Pancreas (tissue), 10 donors: ENCODE measurements at regions not wholly inside any gene's neighbourhood (a gene's known extent, or its start where the extent isn't known, plus 50 kb on each side); places are given as distances from the start of the nearest gene placed in this dataset.
"Not testable (repeated sequence)": the region's sequence is repeated elsewhere in the genome, so short reads cannot be mapped to it uniquely, and the experiment has no call there.

ENCODE experiments used
- ATAC-seq, 4 donors: fragments of 200-7000 bp; cut with Tn5 transposase; one replicate each; pipeline versions ENCODE4 v1.8.0 to v1.9.1; 2020; ENCODE audit warnings: mild to moderate bottlenecking in 4 of 4, moderate library complexity in 4 of 4
- DNase-seq, 6 donors: peaks; one replicate each; pipeline ENCODE4 v3.0.0-alpha.2; 2020
- FAIRE-seq: peaks from 2 replicates; lab custom pipeline; 2012; peaks lifted over from hg19 to GRCh38; lab: Jason Lieb, UNC
- H3K27ac ChIP-seq, 4 donors: fragments of 200-600 bp; sonication (generic); 1 replicate in 3 of 4; 2 replicates in 1 of 4; pipeline versions ENCODE4 v1.5.0 to v1.8.0; 2020
- H3K27me3 ChIP-seq, 4 donors: fragments of 200-600 bp; one replicate each; pipeline ENCODE4 v1.8.0; 2021
- H3K36me3 ChIP-seq, 3 donors: fragments of 200-600 bp; sonication (generic) in 1 of 3; one replicate each; pipeline versions ENCODE4 v1.5.0 to v1.8.0; 2020 to 2021
- H3K4me1 ChIP-seq, 3 donors: fragments of 200-600 bp; one replicate each; pipeline ENCODE4 v1.8.0; 2021
- H3K4me3 ChIP-seq, 4 donors: fragments of 200-600 bp; sonication (generic) in 2 of 4; one replicate each; pipeline versions ENCODE4 v1.5.0 to v1.8.0; 2020 to 2021
- H3K9me3 ChIP-seq, 4 donors: fragments of 200-600 bp; one replicate each; pipeline ENCODE4 v1.8.0; 2021
- WGBS, 2 donors: extraction: QIAGEN DNeasy Blood & Tissue Kit; methylation state at CpG; one replicate each; pipeline ENCODE4 v1.1.7; 2013; 5-methylcytosine and 5-hydroxymethylcytosine counted together
- intact Hi-C, 3 donors: fragments of 100-400 bp; cut with DNase I; formaldehyde crosslinking; loops; one replicate each; pipeline versions ENCODE4 v1.11.1 to v1.14.2; 2022
- TF ChIP-seq, protein P1 (sequence below), 4 donors: fragments of 200-600 bp; sonication (generic) in 3 of 4; IDR thresholded peaks; one replicate each; pipeline versions ENCODE4 v1.5.0 to v1.8.0; 2021; ENCODE audit warnings: antibody characterized with exemption in 4 of 4
- donor health status: healthy with polysubstance abuse.
- donor health status: DM: no; HTN: no; CAD: no; lungs with moderate emphysema.
- donor health status: DM: no; HTN: no; CAD: no.
- donor health status: control.
- donor health status: control.
- donor health status: Bipolar disorder and iron deficiency.
- donor health status: DM: yes; HTN: yes; CAD: no.
- donor health status: DM: no; HTN: no; CAD: no.
- donor health status: DM: no; HTN: no; CAD: no.
- donor health status: DM: yes; HTN: yes; CAD: no.

DNA sequence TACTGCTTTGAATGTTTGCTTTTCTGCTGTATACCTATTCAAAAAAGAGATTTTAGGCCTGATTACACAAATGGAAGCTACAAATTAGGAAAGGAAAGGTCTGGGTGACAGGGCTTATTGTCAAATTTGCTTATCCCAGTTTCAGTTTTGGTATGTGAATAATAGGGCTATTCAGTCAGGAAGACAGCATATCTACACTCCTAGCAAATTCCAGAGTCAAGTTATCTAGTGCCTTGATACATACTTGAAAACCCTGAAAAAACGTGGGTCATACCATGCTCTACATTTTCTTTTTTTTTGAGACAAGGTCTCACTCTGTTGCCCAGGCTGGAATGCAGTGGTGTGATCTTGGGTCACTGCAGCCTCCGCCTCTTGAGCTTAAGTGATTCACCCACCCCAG, 59.2 kb upstream of the CCDC180 start:
- DNase-seq, H3K27ac ChIP-seq, H3K9me3 ChIP-seq, ATAC-seq, intact Hi-C loops, H3K27me3 ChIP-seq, H3K4me1 ChIP-seq, FAIRE-seq, H3K36me3 ChIP-seq, H3K4me3 ChIP-seq: not testable (repeated sequence)
- WGBS, 2 donors: 61 to 62% methylated on average over 2 of the region's 2 CpGs

DNA sequence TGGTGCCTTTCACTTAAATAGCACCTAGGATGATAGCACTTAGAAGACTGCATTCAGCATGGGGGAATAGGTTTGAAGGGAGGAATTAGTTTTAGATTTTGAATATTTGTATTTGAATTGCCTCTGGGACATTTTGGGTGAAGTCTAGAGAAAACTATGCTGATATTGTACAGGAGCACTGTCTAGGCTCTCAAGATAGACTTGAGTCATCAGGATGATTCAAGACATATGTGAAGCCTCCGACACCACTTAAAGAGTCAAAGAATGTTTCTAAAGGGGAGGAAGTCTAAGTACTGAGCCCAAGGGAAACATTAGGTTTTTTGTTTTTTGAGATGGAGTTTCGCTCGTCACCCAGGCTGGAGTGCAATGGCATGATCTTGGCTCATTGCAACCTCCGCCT, 63.9 kb upstream of the CCDC180 start:
- no peaks in the 10 kb centered on the region for H3K36me3 ChIP-seq
- no peaks in the 10 kb centered on the region for H3K27me3 ChIP-seq
- H3K4me3 ChIP-seq: no peak overlapping the region
- ATAC-seq (no peak), FAIRE-seq (no peak), DNase-seq (no peak)
- WGBS, 2 donors: 89 to 97% methylated on average over 4 of the region's 4 CpGs
- H3K4me1 ChIP-seq: peaks cover 0 to 6% (median 3%) of the 10 kb centered on the region in 3 donors
- intact Hi-C loops: no loop called here
- no peak overlapping the region for H3K27ac ChIP-seq
- TF ChIP-seq, protein P1, sequence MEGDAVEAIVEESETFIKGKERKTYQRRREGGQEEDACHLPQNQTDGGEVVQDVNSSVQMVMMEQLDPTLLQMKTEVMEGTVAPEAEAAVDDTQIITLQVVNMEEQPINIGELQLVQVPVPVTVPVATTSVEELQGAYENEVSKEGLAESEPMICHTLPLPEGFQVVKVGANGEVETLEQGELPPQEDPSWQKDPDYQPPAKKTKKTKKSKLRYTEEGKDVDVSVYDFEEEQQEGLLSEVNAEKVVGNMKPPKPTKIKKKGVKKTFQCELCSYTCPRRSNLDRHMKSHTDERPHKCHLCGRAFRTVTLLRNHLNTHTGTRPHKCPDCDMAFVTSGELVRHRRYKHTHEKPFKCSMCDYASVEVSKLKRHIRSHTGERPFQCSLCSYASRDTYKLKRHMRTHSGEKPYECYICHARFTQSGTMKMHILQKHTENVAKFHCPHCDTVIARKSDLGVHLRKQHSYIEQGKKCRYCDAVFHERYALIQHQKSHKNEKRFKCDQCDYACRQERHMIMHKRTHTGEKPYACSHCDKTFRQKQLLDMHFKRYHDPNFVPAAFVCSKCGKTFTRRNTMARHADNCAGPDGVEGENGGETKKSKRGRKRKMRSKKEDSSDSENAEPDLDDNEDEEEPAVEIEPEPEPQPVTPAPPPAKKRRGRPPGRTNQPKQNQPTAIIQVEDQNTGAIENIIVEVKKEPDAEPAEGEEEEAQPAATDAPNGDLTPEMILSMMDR (IDR thresholded peaks at IDR 0.05): no peak
- no peaks in the 10 kb centered on the region for H3K9me3 ChIP-seq

DNA sequence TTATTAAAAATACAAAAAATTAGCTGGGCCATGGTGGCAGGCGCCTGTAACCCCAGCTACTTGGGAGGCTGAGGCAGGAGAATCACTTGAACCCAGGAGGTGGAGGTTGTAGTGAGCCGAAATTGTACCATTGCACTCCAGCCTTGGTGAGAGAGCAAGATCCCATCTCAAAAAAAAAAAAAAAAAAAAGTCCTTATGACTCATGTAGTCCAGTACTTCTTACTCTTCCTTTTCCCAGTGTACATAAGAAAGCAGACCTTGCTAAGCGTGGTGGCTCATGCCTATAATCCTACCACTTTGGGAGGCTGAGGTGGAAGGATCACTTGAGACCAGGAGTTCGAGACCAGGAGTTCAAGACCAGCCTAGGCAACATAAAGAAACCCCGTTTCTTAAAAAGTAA, 66.0 kb upstream of the CCDC180 start:
- FAIRE-seq, H3K4me1 ChIP-seq, H3K9me3 ChIP-seq, H3K27me3 ChIP-seq, H3K4me3 ChIP-seq, ATAC-seq, DNase-seq, H3K36me3 ChIP-seq, H3K27ac ChIP-seq, intact Hi-C loops: not testable (repeated sequence)
- WGBS, 2 donors: 93 to 96% methylated on average over 5 of the region's 5 CpGs

DNA sequence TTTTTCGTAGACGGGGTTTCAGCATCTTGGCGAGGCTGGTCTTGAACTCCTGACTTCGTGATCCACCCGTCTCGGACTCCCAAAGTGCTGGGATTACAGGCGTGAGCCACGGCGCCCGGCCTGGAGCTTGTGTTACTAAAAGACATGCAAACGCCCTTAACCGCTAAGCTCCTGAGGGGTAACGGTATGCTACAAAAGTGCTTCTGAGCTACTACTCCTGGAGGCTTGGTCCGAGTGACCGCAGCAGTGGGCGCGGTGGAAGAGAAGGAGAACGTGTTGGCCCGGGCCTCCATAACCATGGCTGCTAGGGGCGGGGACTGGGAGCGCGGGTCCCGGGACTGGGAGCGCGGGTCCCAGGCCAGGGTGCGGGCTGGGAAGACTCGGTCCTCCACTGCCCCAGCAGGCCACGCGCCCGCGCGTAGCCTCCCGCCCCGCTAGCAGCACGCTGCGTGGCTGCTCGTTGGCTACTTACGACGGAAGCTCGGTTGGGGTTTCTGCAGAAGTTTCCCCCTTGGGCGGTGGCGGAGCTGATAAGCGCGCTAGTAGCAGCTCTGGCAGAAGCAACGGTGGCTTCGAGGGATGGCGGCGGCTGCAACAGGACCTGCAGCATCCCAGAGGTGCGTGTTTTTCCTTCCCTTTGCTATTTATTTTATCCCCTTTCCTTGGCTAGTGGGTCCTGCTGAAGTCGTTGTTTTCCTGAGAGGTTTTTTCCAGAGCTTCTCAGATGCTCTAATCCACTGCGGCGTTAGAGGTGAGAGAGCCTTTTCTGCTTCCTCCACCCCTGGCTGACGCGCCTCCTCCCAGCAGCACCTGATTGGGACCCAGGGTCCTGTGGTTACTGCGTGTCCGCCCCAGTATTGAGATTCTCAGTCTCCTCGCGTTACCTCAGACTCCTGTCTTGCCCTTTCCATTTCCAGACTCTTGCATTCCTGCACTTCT, 69.2 kb upstream of the CCDC180 start:
- FAIRE-seq (no peak), DNase-seq (peak; percentile 77 to 93 (median 86)), ATAC-seq (peak; percentile 98 to 99 (median 98))
- WGBS, 2 donors: 1 to 4% methylated on average over 52 to 58 of the region's 58 CpGs
- Histone ChIP-seq H3K4me3 (peak overlapping the region; percentile 53 to 69 (median 64)), H3K4me1 (peaks cover 0 to 6% (median 3%) of the 10 kb centered on the region in 3 donors), H3K27ac (peak overlapping the region; percentile 45 to 79 (median 60)), H3K36me3 (no peaks in the 10 kb centered on the region), H3K27me3 (no peaks in the 10 kb centered on the region), H3K9me3 (no peaks in the 10 kb centered on the region)
- intact Hi-C loops: no loop called here
- TF ChIP-seq, protein P1 (IDR thresholded peaks at IDR 0.05): no peak

DNA sequence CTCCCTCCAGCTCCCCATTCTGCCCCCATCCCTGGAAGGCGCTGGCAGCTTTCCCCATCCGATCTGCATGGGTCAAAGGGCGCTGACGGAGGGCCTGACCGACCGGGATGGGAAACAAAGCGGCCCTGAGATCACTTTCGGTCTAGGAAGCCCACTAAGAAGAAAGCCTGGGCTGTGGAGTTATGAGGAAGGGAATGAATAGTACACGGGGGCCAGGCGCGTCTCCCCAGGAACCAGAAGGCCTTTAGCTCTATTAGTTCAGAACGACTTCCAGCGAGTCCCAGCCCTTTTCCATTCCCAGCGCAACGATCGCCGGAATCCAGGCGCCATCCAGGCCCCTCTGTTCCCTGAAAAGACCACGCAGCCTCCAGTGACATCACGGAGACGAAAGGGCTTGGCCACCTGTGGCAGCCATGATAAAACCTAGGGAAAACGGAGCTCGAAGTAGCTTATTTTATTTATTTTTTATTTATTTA, 70.1 kb upstream of the CCDC180 start:
- no peak for FAIRE-seq
- peak in 2 of 6 donors; percentile 15 for DNase-seq
- ATAC-seq: no peak
- peak overlapping the region in 3 of 4 donors; percentile 53 to 69 (median 65) for H3K4me3 ChIP-seq
- 72 to 84% methylated on average over 22 to 23 of the region's 23 CpGs for WGBS, 2 donors
- H3K9me3 ChIP-seq: no peaks in the 10 kb centered on the region
- no peaks in the 10 kb centered on the region for H3K27me3 ChIP-seq
- intact Hi-C loops: no loop called here
- no peak overlapping the region for H3K27ac ChIP-seq
- peaks cover 0 to 6% (median 3%) of the 10 kb centered on the region in 3 donors for H3K4me1 ChIP-seq
- TF ChIP-seq, protein P1 (IDR thresholded peaks at IDR 0.05): no peak
- H3K36me3 ChIP-seq: no peaks in the 10 kb centered on the region

DNA sequence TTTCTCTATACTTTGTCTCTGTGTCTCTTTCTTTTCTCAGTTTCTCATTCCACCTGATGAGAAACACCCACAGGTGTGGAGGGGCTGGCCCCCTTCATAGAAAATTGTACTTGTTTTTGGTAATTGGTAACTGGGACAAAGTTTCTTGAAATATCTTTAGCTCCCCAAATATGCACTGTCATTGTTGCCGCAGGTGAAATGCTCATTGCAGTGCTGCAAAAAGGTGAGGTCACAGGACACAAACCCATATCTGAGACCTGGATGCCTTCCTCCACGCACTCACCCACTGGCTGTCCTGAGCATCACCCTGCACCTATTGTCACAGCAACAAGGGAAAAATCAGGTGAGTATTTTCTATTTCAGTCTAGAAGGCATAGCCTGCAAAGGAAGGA, 74.5 kb upstream of the CCDC180 start:
- H3K27me3 ChIP-seq, DNase-seq, H3K36me3 ChIP-seq, intact Hi-C loops, H3K4me3 ChIP-seq, H3K4me1 ChIP-seq, H3K9me3 ChIP-seq, H3K27ac ChIP-seq, ATAC-seq, FAIRE-seq: not testable (repeated sequence)
- WGBS, 2 donors: 95 to 100% methylated on average over 2 of the region's 2 CpGs

DNA sequence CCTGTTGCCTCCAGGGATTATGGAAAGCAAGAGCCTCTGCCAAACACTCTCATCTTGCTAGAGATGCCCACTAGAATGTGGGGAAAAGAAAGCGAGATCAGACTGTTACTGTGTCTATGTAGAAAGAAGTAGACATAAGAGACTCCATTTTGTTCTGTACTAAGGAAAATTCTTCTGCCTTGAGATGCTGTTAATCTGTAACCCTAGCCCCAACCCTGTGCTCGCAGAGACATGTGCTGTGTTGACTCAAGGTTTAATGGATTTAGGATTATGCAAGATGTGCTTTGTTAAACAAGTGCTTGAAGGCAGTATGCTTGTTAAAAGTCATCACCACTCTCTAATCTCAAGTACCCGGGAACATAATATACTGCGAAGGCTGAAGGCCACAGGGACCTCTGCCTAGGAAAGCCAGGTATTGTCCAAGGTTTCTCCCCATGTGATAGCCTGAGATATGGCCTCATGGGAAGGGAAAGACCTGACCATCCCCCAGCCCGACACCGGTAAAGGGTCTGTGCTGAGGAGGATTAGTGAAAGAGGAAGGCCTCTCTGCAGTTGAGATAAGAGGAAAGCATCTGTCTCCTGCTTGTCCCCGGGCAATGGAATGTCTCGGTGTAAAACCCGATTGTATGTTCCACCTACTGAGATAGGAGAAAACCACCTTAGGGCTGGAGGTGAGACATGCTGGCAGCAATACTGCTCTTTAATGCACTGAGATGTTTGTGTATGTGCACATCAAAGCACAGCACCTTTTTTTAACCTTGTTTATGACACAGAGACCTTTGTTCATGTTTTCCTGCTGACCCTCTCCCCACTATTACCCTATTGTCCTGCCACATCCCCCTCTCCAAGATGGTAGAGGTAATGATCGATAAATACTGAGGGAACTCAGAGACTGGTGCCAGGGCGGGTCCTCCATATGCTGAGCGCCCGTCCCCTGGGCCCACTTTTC, 75.1 kb upstream of the CCDC180 start:
- FAIRE-seq, H3K9me3 ChIP-seq, H3K36me3 ChIP-seq, H3K4me1 ChIP-seq, ATAC-seq, H3K27ac ChIP-seq, H3K27me3 ChIP-seq, intact Hi-C loops, DNase-seq, H3K4me3 ChIP-seq: not testable (repeated sequence)
- WGBS, 2 donors: 68 to 70% methylated on average over 13 of the region's 13 CpGs

DNA sequence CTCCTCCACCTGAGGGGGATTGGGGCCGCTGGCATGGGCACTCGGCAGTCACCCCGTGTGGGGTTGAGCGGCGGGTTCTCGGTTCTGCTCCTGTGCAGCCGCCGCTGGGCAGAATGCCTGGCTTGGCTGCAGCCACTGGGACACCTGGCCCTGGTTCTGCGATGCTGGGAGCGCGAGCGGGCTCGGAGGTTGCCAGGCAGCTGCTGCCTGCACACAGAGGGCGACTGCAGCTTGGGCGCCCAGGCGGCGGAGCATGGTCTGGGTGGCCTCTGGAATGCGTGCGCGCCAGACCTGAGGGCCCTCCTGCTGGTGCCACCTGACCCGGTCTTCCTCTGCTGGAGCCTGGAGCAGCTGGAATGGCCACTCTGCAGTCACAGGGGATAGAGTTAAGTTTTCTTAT, 85.1 kb upstream of the CCDC180 start:
- DNase-seq: peak; percentile 44 to 90 (median 72)
- Histone ChIP-seq H3K4me1 (peaks cover 0 to 15% (median 6%) of the 10 kb centered on the region in 3 donors), H3K27me3 (peaks cover 0 to 12% (median 2%) of the 10 kb centered on the region in 4 donors), H3K4me3 (peak overlapping the region in 2 of 4 donors; percentile 21 to 49)
- ATAC-seq: peak in 3 of 4 donors; percentile 45 to 57 (median 51)
- intact Hi-C loops, H3K9me3 ChIP-seq, H3K36me3 ChIP-seq, H3K27ac ChIP-seq, FAIRE-seq: not testable (repeated sequence)
- WGBS, 2 donors: 2 to 5% methylated on average over 20 to 21 of the region's 21 CpGs
